ENCODE measurements at regions not wholly inside any gene's neighbourhood (a gene's known extent, or its start where the extent isn't known, plus 50 kb on each side); places are given as distances from the start of the nearest gene placed in this dataset.
A peak's percentile ranks its signal among the peaks of the same experiment; 100 is the strongest.

DNA sequence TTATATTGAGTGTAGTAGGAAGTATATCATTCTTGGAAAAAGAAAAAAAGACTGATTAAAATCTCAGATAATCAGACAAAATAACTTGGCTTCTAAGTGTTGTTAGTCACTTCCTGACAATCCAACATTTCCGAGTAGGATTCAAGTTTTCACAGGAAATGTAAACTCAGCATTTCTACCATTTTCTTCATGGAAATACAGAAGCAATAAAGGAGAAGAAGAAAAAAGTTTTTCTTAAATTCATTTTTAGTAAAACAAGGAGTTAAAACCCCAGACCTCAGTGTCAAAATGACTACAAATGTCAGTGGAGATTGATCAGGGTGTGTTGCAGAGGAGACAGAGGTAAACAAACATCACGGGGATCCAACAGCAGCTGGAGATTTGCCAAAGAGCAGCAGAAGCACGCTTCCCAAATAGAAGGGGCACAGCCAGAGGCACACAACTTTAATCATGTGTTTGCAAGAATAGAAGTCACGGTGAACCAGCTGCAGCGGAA is 129.3 kb upstream of the FAM9B start:
- peaks cover 41% of the 10 kb centered on the region for H3K4me1 ChIP-seq
- no peak for TF ChIP-seq Cebpa-rat (IDR thresholded peaks at IDR 0.05)
- H3K27me3 ChIP-seq: no peaks in the 10 kb centered on the region
- no peaks in the 10 kb centered on the region for H3K36me3 ChIP-seq
- peaks cover 15% of the 10 kb centered on the region for H3K9me3 ChIP-seq
- H4K20me1 ChIP-seq: no peaks in the 10 kb centered on the region
- H3K9ac ChIP-seq: no peak overlapping the region
- no peak overlapping the region for H3K4me3 ChIP-seq
- no peak overlapping the region for H3K27ac ChIP-seq
- H3K4me2 ChIP-seq: peak overlapping the region; percentile 62; the same call in 1 of the 2 replicates

- Histone ChIP-seq H3K27ac (no peak overlapping the region), H3K9me3 (peaks cover 15% of the 10 kb centered on the region), H4K20me1 (no peaks in the 10 kb centered on the region), H3K27me3 (no peaks in the 10 kb centered on the region), H3K9ac (no peak overlapping the region), H3K36me3 (no peaks in the 10 kb centered on the region), H3K4me1 (peaks cover 41% of the 10 kb centered on the region), H3K4me2 (peak overlapping the region; percentile 62), H3K4me3 (no peak overlapping the region)
- TF ChIP-seq Cebpa-rat (IDR thresholded peaks at IDR 0.05): no peak
Observed at GRCh38 chrX:9164086-9164485, 130.2 kb upstream of the FAM9B start.

- H3K9ac ChIP-seq: no peak overlapping the region
- H3K4me1 ChIP-seq: peaks cover 41% of the 10 kb centered on the region
- H3K27me3 ChIP-seq: no peaks in the 10 kb centered on the region
- H3K36me3 ChIP-seq: no peaks in the 10 kb centered on the region
- TF ChIP-seq Cebpa-rat (IDR thresholded peaks at IDR 0.05): no peak
- H3K4me2 ChIP-seq: peak overlapping the region; percentile 62
- no peaks in the 10 kb centered on the region for H4K20me1 ChIP-seq
- peaks cover 21% of the 10 kb centered on the region for H3K9me3 ChIP-seq
- H3K27ac ChIP-seq: peak overlapping the region; percentile 11; the same call in 1 of the 2 replicates
- H3K4me3 ChIP-seq: no peak overlapping the region
Observed at GRCh38 chrX:9164533-9165426, 130.9 kb upstream of the FAM9B start.

DNA sequence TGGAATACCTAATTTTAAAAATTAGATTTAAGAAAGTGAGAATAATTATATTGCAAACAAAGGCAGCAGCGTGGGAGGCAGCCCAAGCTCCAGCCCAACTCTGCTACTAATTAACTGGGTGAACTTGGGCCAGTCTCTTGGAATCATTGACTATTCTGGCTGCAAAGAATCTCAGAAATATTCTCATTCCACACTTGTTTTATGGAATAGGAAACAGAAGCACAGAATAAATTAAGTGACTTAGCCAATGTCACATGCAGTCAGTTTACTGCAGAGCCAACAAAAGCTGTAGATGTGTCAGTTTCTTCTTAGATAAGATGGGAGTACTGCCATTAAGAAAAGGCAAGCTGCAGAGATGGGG is 132.6 kb upstream of the FAM9B start:
- Histone ChIP-seq H3K9me3 (peaks cover 19% of the 10 kb centered on the region), H3K4me1 (peaks cover 41% of the 10 kb centered on the region), H3K27me3 (no peaks in the 10 kb centered on the region), H4K20me1 (no peaks in the 10 kb centered on the region), H3K4me3 (no peak overlapping the region), H3K36me3 (no peaks in the 10 kb centered on the region), H3K4me2 (peak overlapping the region; percentile 62), H3K9ac (no peak overlapping the region), H3K27ac (peak overlapping the region; percentile 24; the same call in 1 of the 2 replicates)
- no peak for TF ChIP-seq Cebpa-rat (IDR thresholded peaks at IDR 0.05)

DNA sequence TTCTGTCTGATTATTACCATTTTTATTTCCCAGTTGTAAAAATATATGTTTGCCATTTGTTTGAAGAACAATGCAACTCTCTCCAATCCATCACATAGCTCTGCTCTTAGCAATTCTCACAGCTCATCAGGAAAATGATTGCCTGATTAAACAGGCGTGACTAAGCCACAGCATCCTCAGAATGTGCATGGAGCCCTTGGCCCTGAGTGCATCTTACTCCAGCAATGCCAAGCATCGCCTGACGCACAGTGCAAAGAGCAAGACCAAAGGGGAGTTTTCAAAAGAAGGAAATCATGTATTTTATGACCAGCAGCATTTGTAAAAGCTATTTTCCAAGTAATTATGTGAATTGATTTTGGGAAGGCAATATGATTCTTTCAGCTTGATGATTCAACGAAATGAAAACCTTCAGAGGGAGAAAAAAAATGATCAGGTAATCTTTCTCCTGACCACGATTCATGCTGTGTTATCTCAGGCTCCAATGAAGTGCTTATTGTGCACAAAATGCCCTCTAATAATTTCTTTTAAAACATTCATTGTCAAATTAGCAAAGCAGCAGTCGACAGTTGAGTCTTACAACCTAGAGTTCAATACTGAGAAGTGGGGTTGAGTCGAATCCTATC is 138.0 kb upstream of the FAM9B start:
- no peaks in the 10 kb centered on the region for H4K20me1 ChIP-seq
- H3K36me3 ChIP-seq: no peaks in the 10 kb centered on the region
- TF ChIP-seq Cebpa-rat (IDR thresholded peaks at IDR 0.05): no peak
- H3K27me3 ChIP-seq: no peaks in the 10 kb centered on the region
- H3K27ac ChIP-seq: no peak overlapping the region
- peaks cover 15% of the 10 kb centered on the region for H3K9me3 ChIP-seq
- H3K4me3 ChIP-seq: no peak overlapping the region
- no peak overlapping the region for H3K4me2 ChIP-seq
- no peak overlapping the region for H3K9ac ChIP-seq
- H3K4me1 ChIP-seq: peaks cover under 1% of the 10 kb centered on the region; the same call in 1 of the 2 replicates

DNA sequence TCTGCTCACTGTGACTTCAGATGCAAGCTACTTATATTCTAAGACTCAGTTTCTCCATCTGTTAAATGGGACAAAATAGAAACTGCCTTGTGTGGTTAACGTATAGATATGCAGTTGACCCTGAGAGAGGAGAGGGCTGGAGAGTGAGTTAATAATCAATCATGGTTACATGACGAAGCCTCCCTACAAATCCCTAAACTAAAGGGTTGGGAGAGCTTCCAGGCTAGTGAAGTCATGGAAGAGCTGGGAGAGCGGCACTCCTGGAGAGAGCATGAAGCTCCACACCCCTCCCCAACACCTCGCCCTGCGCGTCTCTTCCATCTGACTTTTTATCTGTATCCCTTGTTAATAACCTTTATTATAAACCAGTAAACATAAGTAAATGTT is 138.5 kb upstream of the FAM9B start:
- no peak overlapping the region for H3K4me3 ChIP-seq
- TF ChIP-seq Cebpa-rat (IDR thresholded peaks at IDR 0.05): no peak

GRCh38 chrX:9180623-9181022 is 146.7 kb upstream of the FAM9B start:
- Histone ChIP-seq H3K36me3 (no peaks in the 10 kb centered on the region), H3K9me3 (peaks cover 10% of the 10 kb centered on the region; the same call in 1 of the 2 replicates), H3K9ac (no peak overlapping the region), H3K4me1 (peaks cover 12% of the 10 kb centered on the region), H4K20me1 (no peaks in the 10 kb centered on the region), H3K27me3 (no peaks in the 10 kb centered on the region), H3K4me2 (no peak overlapping the region), H3K4me3 (no peak overlapping the region), H3K27ac (no peak overlapping the region)
- no peak for TF ChIP-seq Cebpa-rat (IDR thresholded peaks at IDR 0.05)

More for the DNA sequence above, 138.5 kb upstream of the FAM9B start:
- H3K9ac ChIP-seq: no peak overlapping the region
- H3K4me1 ChIP-seq: no peaks in the 10 kb centered on the region; the same call in 1 of the 2 replicates
- H4K20me1 ChIP-seq: no peaks in the 10 kb centered on the region
- peaks cover 10% of the 10 kb centered on the region for H3K9me3 ChIP-seq
- no peaks in the 10 kb centered on the region for H3K36me3 ChIP-seq
- H3K27me3 ChIP-seq: no peaks in the 10 kb centered on the region
- no peak overlapping the region for H3K27ac ChIP-seq
- H3K4me2 ChIP-seq: no peak overlapping the region

DNA sequence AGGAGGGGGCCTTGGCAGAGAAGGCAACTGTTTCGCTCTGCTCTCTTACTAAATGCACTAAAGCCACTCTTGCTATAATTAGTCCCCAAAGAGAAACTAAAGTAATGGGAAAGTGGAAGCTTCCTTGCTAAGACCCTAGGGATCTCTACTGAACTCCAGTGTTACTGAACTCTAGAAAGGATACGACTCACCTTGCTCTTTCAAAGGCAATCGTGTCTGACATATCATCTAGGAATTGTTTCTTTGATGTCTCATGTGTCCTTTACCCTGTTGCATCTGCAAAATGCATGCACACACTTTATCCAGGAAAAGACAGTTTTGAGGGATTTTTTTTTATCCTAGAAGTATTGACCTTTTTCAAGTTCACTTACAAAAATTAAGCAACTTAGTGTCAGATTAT is 148.1 kb upstream of the FAM9B start:
- no peak for TF ChIP-seq Cebpa-rat (IDR thresholded peaks at IDR 0.05)
- peaks cover 10% of the 10 kb centered on the region; the same call in 1 of the 2 replicates for H3K9me3 ChIP-seq
- no peak overlapping the region for H3K27ac ChIP-seq
- H3K4me2 ChIP-seq: peak overlapping the region; percentile 63
- H4K20me1 ChIP-seq: no peaks in the 10 kb centered on the region
- H3K4me1 ChIP-seq: peaks cover 12% of the 10 kb centered on the region
- H3K9ac ChIP-seq: no peak overlapping the region
- H3K36me3 ChIP-seq: no peaks in the 10 kb centered on the region
- H3K27me3 ChIP-seq: no peaks in the 10 kb centered on the region
- H3K4me3 ChIP-seq: no peak overlapping the region

DNA sequence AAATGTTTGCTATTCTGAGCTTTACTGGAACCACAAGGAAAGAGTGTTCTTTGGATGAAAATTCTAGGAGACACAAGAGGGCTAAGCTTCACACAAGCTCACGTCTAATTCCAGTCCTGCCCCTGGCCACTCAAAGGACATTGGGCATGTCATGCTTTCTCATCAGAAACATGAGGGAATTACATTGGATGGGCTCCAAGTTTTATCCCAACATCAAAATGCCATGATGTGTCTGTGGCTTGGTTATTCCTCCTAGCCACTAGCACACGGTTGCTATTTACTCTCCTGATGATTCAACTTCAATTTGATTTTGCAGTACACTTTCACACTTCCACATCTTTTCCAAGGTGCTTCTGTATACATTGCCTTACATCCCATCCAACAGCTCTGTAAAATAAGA is 149.6 kb upstream of the FAM9B start:
- Histone ChIP-seq H4K20me1 (no peaks in the 10 kb centered on the region), H3K9me3 (peaks cover 8% of the 10 kb centered on the region; the same call in 1 of the 2 replicates), H3K4me2 (no peak overlapping the region), H3K36me3 (no peaks in the 10 kb centered on the region), H3K27me3 (no peaks in the 10 kb centered on the region), H3K4me1 (peaks cover 12% of the 10 kb centered on the region), H3K27ac (no peak overlapping the region), H3K4me3 (no peak overlapping the region), H3K9ac (no peak overlapping the region)
- no peak for TF ChIP-seq Cebpa-rat (IDR thresholded peaks at IDR 0.05)

- no peaks in the 10 kb centered on the region for H3K27me3 ChIP-seq
- H3K4me1 ChIP-seq: peaks cover 12% of the 10 kb centered on the region
- H3K36me3 ChIP-seq: no peaks in the 10 kb centered on the region
- no peak overlapping the region for H3K9ac ChIP-seq
- TF ChIP-seq Cebpa-rat (IDR thresholded peaks at IDR 0.05): no peak
- no peak overlapping the region for H3K27ac ChIP-seq
- H3K4me2 ChIP-seq: no peak overlapping the region
- H3K4me3 ChIP-seq: no peak overlapping the region
- H3K9me3 ChIP-seq: peaks cover under 1% of the 10 kb centered on the region; the same call in 1 of the 2 replicates
- no peaks in the 10 kb centered on the region for H4K20me1 ChIP-seq
Observed at GRCh38 chrX:9184211-9184610, 150.3 kb upstream of the FAM9B start.
